NT2/D1 (cell line): ENCODE measurements at regions not wholly inside any gene's neighbourhood (a gene's known extent, or its start where the extent isn't known, plus 50 kb on each side); places are given as distances from the start of the nearest gene placed in this dataset.

Source experiments
- SUZ12 ChIP-seq: IDR thresholded peaks from 2 replicates; pipeline ENCODE4 v1.6.1; 2011; ENCODE audit not compliant: insufficient read length, insufficient read depth; ENCODE audit errors: extremely low read depth
- YY1 ChIP-seq: IDR thresholded peaks from 2 replicates; pipeline ENCODE4 v1.6.1; 2011; ENCODE audit not compliant: insufficient read length, insufficient read depth
- ZNF274 ChIP-seq: IDR thresholded peaks from 2 replicates; pipeline ENCODE4 v1.6.1; 2011; ENCODE audit warnings: mild to moderate bottlenecking, low read depth, low read length

GRCh38 chr21:43273708-43274021, 104.9 kb downstream of the CRYAA start:
- no peak for TF ChIP-seq YY1
- TF ChIP-seq ZNF274: no peak
- TF ChIP-seq SUZ12: no peak
